B cell (primary cell): ENCODE measurements at regions not wholly inside any gene's neighbourhood (a gene's known extent, or its start where the extent isn't known, plus 50 kb on each side); places are given as distances from the start of the nearest gene placed in this dataset.

Experiments used
- ATAC-seq: fragments of 200-7000 bp; cut with Tn5 transposase; one replicate; pipeline ENCODE4 v1.10.0; 2021; ENCODE audit warnings: low read depth, mild to moderate bottlenecking, moderate number of reproducible peaks, moderate library complexity
- CTCF ChIA-PET: fragments of 350-600 bp; sonication (Branson Sonifier 250); formaldehyde crosslinking; loops from one replicate; lab custom pipeline; 2021; ENCODE audit warnings: antibody characterized with exemption, inconsistent platforms; lab: Charles Lee
- POLR2A ChIA-PET: fragments of 350-600 bp; sonication (Branson Sonifier 250); formaldehyde crosslinking; loops from one replicate; lab custom pipeline; 2021; ENCODE audit warnings: antibody characterized with exemption; lab: Charles Lee
- DNase-seq: peaks from one replicate; pipeline ENCODE4 v3.0.0; 2013
- H2AFZ ChIP-seq: 2 replicates; pipeline ENCODE4 v1.6.1; 2012; ENCODE audit warnings: mild to moderate bottlenecking, low read depth, low read length; ENCODE audit not compliant: insufficient read depth, poor library complexity, severe bottlenecking
- H3K27ac ChIP-seq, 2 donors: 1 replicate in 1 of 2; 2 replicates in 1 of 2; pipeline ENCODE4 v1.5.1; 2012 to 2013; ENCODE audit warnings: low read length in 2 of 2, mild to moderate bottlenecking in 2 of 2, moderate library complexity in 1 of 2
- H3K27me3 ChIP-seq, 4 experiments: fragments of 200-600 bp in 1 of 4; sonication (generic) in 1 of 4; replicated peaks in 1 of 4; 1 replicate in 2 of 4; 2 replicates in 2 of 4; pipeline versions ENCODE4 v1.6.1 to v1.7.0; 2013 to 2016; ENCODE audit warnings: low read length in 3 of 4, mild to moderate bottlenecking in 2 of 4, mixed read lengths in 1 of 4, moderate library complexity in 1 of 4; ENCODE audit not compliant: insufficient read depth in 4 of 4, control insufficient read depth in 3 of 4; ENCODE audit errors: control extremely low read depth in 1 of 4
- H3K36me3 ChIP-seq, 2 experiments: replicated peaks in 1 of 2; 1 replicate in 1 of 2; 2 replicates in 1 of 2; pipeline versions ENCODE4 v1.6.1 to v1.7.1; 2013; ENCODE audit warnings: low read length in 1 of 2; ENCODE audit not compliant: insufficient read depth in 2 of 2, control insufficient read depth in 1 of 2; ENCODE audit errors: control extremely low read depth in 1 of 2, extremely low read depth in 1 of 2
- H3K4me1 ChIP-seq, 2 donors: fragments of 200-600 bp in 1 of 2; sonication (generic) in 1 of 2; 1 replicate in 1 of 2; 2 replicates in 1 of 2; pipeline versions ENCODE4 v1.5.1 to v1.6.1; 2013 to 2017; ENCODE audit warnings: low read length in 2 of 2; ENCODE audit not compliant: control insufficient read depth in 2 of 2, insufficient read depth in 2 of 2
- H3K4me2 ChIP-seq: replicated peaks from 2 replicates; pipeline ENCODE3; 2012; ENCODE audit warnings: mild to moderate bottlenecking, low read depth, low read length; ENCODE audit not compliant: poor library complexity, severe bottlenecking
- H3K4me3 ChIP-seq, 5 experiments: fragments of 200-600 bp in 1 of 5; sonication (generic) in 1 of 5; 1 replicate in 3 of 5; 2 replicates in 2 of 5; pipeline versions ENCODE4 v1.5.1 to v1.7.0; 2011 to 2016; ENCODE audit warnings: low read length in 4 of 5, mild to moderate bottlenecking in 4 of 5, low read depth in 2 of 5, control low read depth in 1 of 5, moderate library complexity in 1 of 5; ENCODE audit not compliant: insufficient read depth in 1 of 5; ENCODE audit errors: control extremely low read depth in 1 of 5, extremely low read depth in 1 of 5
- H3K79me2 ChIP-seq: fragments of 200-600 bp; sonication (generic); one replicate; pipeline ENCODE4 v1.6.0; 2016; ENCODE audit warnings: low read length; ENCODE audit not compliant: control insufficient read depth, insufficient read depth
- H3K9ac ChIP-seq: fragments of 200-600 bp; sonication (generic); 2 replicates; pipeline ENCODE4 v1.6.1; 2017; ENCODE audit warnings: mild to moderate bottlenecking, low read length, moderate library complexity
- H3K9me3 ChIP-seq, 3 donors: one replicate each; pipeline versions ENCODE4 v1.6.1 to v1.7.1; 2013; ENCODE audit warnings: low read length in 2 of 3; ENCODE audit not compliant: control insufficient read depth in 2 of 3, insufficient read depth in 1 of 3; ENCODE audit errors: control extremely low read depth in 1 of 3
- H4K20me1 ChIP-seq: 2 replicates; pipeline ENCODE4 v1.6.0; 2012; ENCODE audit warnings: mild to moderate bottlenecking, low read length; ENCODE audit not compliant: insufficient read depth, control insufficient read depth, poor library complexity, severe bottlenecking
- H3K27ac Mint-ChIP-seq: one replicate; pipeline ENCODE4 v1.8.0; 2021; ENCODE audit warnings: mixed read lengths
- H3K27me3 Mint-ChIP-seq: one replicate; pipeline ENCODE4 v1.8.0; 2021; ENCODE audit warnings: mixed read lengths
- H3K4me1 Mint-ChIP-seq: one replicate; pipeline ENCODE4 v1.8.0; 2021; ENCODE audit warnings: mixed read lengths
- H3K4me3 Mint-ChIP-seq: one replicate; pipeline ENCODE4 v1.8.0; 2021; ENCODE audit warnings: mixed read lengths
- H3K9me3 Mint-ChIP-seq: one replicate; pipeline ENCODE4 v1.8.0; 2022; ENCODE audit warnings: mixed read lengths; ENCODE audit not compliant: insufficient read depth
- CTCF ChIP-seq: fragments of 200-600 bp; IDR thresholded peaks from one replicate; pipeline ENCODE4 v1.8.0; 2022; ENCODE audit warnings: antibody characterized with exemption, mild to moderate bottlenecking
- EZH2 ChIP-seq: IDR thresholded peaks from 2 replicates; pipeline ENCODE4 v1.6.1; 2012; ENCODE audit warnings: borderline replicate concordance, low read depth, mild to moderate bottlenecking, moderate library complexity, low read length; ENCODE audit not compliant: insufficient read depth, poor library complexity, severe bottlenecking
- WGBS: methylation state at CpG from one replicate; pipeline ENCODE4 v1.1.5; 2013; ENCODE audit warnings: missing lambda C conversion rate; ENCODE audit not compliant: insufficient coverage; 5-methylcytosine and 5-hydroxymethylcytosine counted together
- intact Hi-C: fragments of 100-400 bp; cut with micrococcal nuclease; formaldehyde crosslinking; loops from one replicate; pipeline ENCODE4 v1.10.0; 2022

- Mint-ChIP-seq H3K27me3 (peaks cover 26% of the 10 kb centered on the region), H3K9me3 (no peaks in the 10 kb centered on the region), H3K27ac (no peak overlapping the region), H3K4me1 (no peaks in the 10 kb centered on the region), H3K4me3 (no peak overlapping the region)
- intact Hi-C loops, result no loop called here
- Histone ChIP-seq H3K9me3 (no peaks in the 10 kb centered on the region), H2AFZ (no peak overlapping the region), H3K4me1 (no peaks in the 10 kb centered on the region), H3K79me2 (no peaks in the 10 kb centered on the region), H3K36me3 (no peaks in the 10 kb centered on the region), H3K27me3 (peaks cover 0 to 3% (median 0%) of the 10 kb centered on the region in 4 experiments), H3K4me2 (no peak overlapping the region), H3K4me3 (no peak overlapping the region), H3K9ac (no peak overlapping the region), H3K27ac (no peak overlapping the region), H4K20me1 (no peaks in the 10 kb centered on the region)
- POLR2A ChIA-PET, result no interaction called here
- CTCF ChIA-PET, result no interaction called here
- 24% methylated on average over 5 of the region's 6 CpGs for WGBS
- no peak for DNase-seq
- no peak for TF ChIP-seq EZH2
- no peak for TF ChIP-seq CTCF
- no peak for ATAC-seq
Observed at GRCh38 chr6:163935158-163935762, 520.7 kb downstream of the QKI start.

- Mint-ChIP-seq H3K9me3 (no peaks in the 10 kb centered on the region), H3K4me3 (no peak overlapping the region), H3K27me3 (peaks cover 16% of the 10 kb centered on the region), H3K27ac (no peak overlapping the region), H3K4me1 (no peaks in the 10 kb centered on the region)
- Histone ChIP-seq H2AFZ (no peak overlapping the region), H3K36me3 (no peaks in the 10 kb centered on the region), H3K9me3 (no peaks in the 10 kb centered on the region), H3K9ac (no peak overlapping the region), H3K4me1 (no peaks in the 10 kb centered on the region), H4K20me1 (no peaks in the 10 kb centered on the region), H3K4me3 (no peak overlapping the region), H3K27ac (no peak overlapping the region), H3K27me3 (no peaks in the 10 kb centered on the region), H3K79me2 (no peaks in the 10 kb centered on the region), H3K4me2 (no peak overlapping the region)
- DNase-seq, result no peak
- ChIA-PET POLR2A (no interaction called here), CTCF (no interaction called here)
- ATAC-seq, result no peak
- TF ChIP-seq EZH2 (no peak), CTCF (no peak)
- 96% methylated on average over 3 of the region's 6 CpGs for WGBS
- intact Hi-C loops, result no loop called here
Observed at GRCh38 chr6:163930012-163930411, 515.5 kb downstream of the QKI start.
